Brain microvascular endothelial cell (primary cell): ENCODE measurements at regions not wholly inside any gene's neighbourhood (a gene's known extent, or its start where the extent isn't known, plus 50 kb on each side); places are given as distances from the start of the nearest gene placed in this dataset.

Source experiments
- DNase-seq: peaks from one replicate; pipeline ENCODE4 v3.0.0-alpha.2; 2020
- H3K27ac ChIP-seq: fragments of 250-450 bp; sonication (Bioruptor Pico); 2 replicates; pipeline ENCODE4 v1.5.1; 2020; ENCODE audit warnings: mild to moderate bottlenecking, moderate library complexity
- H3K27me3 ChIP-seq: fragments of 250-450 bp; sonication (Bioruptor Pico); replicated peaks from 2 replicates; pipeline ENCODE4 v1.5.1; 2020; ENCODE audit warnings: mild to moderate bottlenecking
- H3K36me3 ChIP-seq: fragments of 250-450 bp; sonication (Bioruptor Pico); replicated peaks from 2 replicates; pipeline ENCODE4 v1.5.1; 2020; ENCODE audit warnings: mild to moderate bottlenecking
- H3K4me3 ChIP-seq: 2 replicates; pipeline ENCODE4 v1.5.1; 2011; ENCODE audit warnings: low read depth, mild to moderate bottlenecking, control low read depth, low read length, moderate library complexity
- in situ Hi-C: cut with HindIII; loops from 2 replicates; pipeline ENCODE4 v1.10.0; 2017; ENCODE audit warnings: low sequenced_read_pairs, low pct_ligation_motif_present
- TF ChIP-seq, protein P1 (sequence below): IDR thresholded peaks from 2 replicates; pipeline ENCODE4 v1.5.1; 2011; ENCODE audit warnings: low read depth, mild to moderate bottlenecking, moderate library complexity, low read length, control low read depth, inconsistent platforms; ENCODE audit errors: missing control alignments

DNA sequence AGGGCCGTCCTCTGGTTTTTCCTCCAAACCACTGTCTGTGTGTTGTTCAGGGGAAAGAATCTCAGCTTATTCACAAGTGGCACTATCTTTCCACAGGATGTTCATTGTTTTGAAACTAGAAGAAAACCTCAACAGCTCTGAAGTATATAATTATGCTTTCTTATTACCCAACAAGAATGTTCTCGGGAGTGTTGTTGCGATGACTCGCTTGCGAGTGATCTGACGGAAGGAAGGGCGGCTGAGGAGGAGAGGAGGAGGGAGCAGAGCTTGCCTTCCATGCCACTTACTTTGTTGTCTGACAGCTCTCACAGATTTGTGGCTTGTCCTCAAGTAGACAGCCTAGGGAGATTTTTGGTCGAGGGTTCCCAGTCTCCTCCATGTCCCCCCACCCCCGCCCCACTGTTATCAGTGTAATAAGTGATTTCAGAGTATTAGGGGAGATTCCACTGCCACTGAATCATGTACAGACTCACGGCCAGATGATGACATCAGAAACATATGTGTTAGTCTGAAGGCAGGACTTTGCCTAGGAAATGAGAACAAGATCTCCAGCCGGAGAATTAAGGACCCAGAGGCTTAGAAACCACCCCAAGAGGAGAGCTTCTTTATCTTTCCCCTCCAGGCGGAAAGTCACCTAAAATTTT is 80.7 kb upstream of the CCN6 start:
- peak; percentile 97 for DNase-seq
- in situ Hi-C loops: no loop called here
- TF ChIP-seq, protein P1, sequence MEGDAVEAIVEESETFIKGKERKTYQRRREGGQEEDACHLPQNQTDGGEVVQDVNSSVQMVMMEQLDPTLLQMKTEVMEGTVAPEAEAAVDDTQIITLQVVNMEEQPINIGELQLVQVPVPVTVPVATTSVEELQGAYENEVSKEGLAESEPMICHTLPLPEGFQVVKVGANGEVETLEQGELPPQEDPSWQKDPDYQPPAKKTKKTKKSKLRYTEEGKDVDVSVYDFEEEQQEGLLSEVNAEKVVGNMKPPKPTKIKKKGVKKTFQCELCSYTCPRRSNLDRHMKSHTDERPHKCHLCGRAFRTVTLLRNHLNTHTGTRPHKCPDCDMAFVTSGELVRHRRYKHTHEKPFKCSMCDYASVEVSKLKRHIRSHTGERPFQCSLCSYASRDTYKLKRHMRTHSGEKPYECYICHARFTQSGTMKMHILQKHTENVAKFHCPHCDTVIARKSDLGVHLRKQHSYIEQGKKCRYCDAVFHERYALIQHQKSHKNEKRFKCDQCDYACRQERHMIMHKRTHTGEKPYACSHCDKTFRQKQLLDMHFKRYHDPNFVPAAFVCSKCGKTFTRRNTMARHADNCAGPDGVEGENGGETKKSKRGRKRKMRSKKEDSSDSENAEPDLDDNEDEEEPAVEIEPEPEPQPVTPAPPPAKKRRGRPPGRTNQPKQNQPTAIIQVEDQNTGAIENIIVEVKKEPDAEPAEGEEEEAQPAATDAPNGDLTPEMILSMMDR: no peak
- H3K27ac ChIP-seq: peak overlapping the region; percentile 98
- H3K36me3 ChIP-seq: no peaks in the 10 kb centered on the region
- H3K27me3 ChIP-seq: no peaks in the 10 kb centered on the region
- peak overlapping the region; percentile 33 for H3K4me3 ChIP-seq

DNA sequence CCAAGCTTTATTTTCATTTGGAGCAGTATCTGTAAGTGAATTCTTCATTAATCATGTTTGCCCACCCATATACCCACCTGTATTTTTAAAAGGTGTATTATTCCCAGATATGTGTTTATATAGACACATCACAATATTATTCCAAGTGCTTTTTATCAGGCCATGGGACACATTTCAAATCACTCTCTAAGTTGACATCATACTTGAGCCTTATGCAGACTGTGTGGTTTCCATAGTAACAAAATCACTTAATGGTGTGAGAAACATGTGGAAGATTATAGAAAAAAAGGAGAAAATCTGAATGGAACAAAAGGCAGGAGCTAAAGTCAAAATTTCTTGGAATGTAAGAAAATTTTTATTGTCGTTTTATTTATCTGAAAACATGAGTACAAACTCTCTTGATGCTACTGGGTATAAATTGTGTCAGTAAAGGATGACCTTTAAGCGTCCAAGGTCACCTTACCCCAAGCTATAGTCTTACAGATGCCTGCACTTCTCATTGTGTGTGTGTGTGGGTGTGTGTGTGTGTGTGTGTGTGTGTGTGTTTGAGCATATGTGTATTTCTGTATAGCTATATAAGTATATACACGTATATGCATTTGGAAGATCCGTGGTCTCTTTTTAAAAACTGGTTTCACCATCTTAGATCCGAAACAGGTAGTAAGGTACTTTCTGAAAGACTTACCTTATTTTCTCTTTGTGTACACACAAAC is 79.8 kb upstream of the CCN6 start:
- Histone ChIP-seq H3K36me3 (no peaks in the 10 kb centered on the region), H3K27ac (peak overlapping the region; percentile 98), H3K4me3 (no peak overlapping the region), H3K27me3 (no peaks in the 10 kb centered on the region)
- in situ Hi-C loops: no loop called here
- DNase-seq: peak; percentile 63
- TF ChIP-seq, protein P1: no peak

DNA sequence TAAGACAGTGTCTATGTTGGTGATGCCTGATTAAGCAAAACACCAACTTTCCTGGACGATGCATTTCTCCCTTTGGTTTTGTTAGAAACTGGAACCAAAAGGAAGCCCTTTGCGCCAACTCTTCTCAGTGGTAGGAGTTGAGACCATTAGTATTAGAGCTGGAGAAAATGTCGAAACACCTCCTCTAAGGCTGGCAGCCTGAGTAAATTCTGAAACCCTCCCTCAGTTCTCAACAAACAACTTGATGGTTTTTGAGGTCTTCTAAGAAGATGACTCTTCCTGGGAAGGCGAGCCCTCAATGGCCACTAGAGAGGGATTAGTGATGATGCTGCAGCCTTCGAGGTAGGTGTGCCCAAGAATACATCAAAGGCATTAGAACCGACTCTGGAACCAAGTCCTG is 78.4 kb upstream of the CCN6 start:
- Histone ChIP-seq H3K4me3 (no peak overlapping the region), H3K27me3 (no peaks in the 10 kb centered on the region), H3K36me3 (no peaks in the 10 kb centered on the region), H3K27ac (no peak overlapping the region)
- no peak for DNase-seq
- in situ Hi-C loops: no loop called here
- TF ChIP-seq, protein P1: no peak

DNA sequence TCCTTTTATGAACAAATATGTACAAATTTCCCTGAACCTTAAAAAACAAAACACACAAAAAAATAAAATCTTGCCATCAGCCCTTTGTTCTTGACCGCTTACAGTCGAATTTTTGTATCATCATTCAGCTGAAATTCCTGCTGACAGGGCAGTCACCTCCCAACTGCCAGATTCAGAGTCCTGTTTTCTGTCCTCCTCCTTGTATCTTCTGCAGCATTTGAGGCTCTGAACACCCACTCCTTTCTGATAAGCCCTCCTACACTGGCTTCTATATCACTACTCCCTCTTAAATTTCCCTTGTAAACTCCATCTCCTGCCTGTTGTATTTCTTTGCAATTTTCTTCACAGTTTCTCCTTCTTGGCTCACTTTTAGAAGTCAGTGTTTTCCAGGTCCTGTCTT is 77.8 kb upstream of the CCN6 start:
- TF ChIP-seq, protein P1: no peak
- Histone ChIP-seq H3K4me3 (no peak overlapping the region), H3K27ac (no peak overlapping the region), H3K36me3 (no peaks in the 10 kb centered on the region), H3K27me3 (no peaks in the 10 kb centered on the region)
- DNase-seq: no peak
- in situ Hi-C loops: no loop called here

DNA sequence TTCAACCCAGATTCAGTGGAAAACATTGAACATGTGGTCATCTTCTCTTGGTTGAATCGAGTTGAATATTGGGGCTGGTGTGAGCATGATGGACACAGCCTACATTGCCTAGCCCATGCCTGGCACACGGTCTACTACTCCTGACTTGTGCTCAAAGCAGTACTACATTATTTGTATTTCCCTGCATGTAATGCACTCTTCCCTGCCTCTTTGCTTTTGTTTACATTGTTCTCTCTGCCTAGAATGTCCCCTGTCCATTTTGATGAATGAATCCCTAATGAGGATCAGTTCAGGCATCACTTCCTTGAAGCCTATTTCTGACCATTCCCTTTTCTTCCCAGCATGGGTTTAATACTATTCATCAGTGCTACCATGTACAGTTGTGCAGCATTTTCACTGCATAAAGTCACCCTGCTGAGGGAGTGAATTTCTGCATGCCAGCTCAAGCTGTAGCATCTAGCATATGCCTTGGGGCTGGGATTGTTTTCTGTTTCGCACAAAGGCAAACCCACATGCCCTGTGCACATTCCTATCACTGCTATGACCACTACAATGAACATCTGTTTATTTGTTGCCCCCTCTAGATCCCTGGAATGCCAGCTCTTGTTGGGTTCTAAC is 75.3 kb upstream of the CCN6 start:
- no peak for DNase-seq
- in situ Hi-C loops: no loop called here
- no peak overlapping the region for H3K4me3 ChIP-seq
- H3K27me3 ChIP-seq: no peaks in the 10 kb centered on the region
- no peaks in the 10 kb centered on the region for H3K36me3 ChIP-seq
- TF ChIP-seq, protein P1: no peak
- no peak overlapping the region for H3K27ac ChIP-seq
